SK-N-SH (cell line): ENCODE measurements at regions not wholly inside any gene's neighbourhood (a gene's known extent, or its start where the extent isn't known, plus 50 kb on each side); places are given as distances from the start of the nearest gene placed in this dataset.

ENCODE experiments used
- CTCF ChIA-PET: fragments of 300-600, 350-600 bp; formaldehyde crosslinking; extraction: SDS; loops from one replicate; lab custom pipeline; 2021; lab: Yijun Ruan, JAX
- POLR2A ChIA-PET: fragments of 350-600 bp; sonication (Branson Sonifier 250); formaldehyde crosslinking; extraction: SDS; loops from one replicate; lab custom pipeline; 2020; ENCODE audit warnings: antibody characterized with exemption, inconsistent platforms; lab: Yijun Ruan, JAX
- DNase-seq: peaks from one replicate; pipeline ENCODE4 v3.0.0; 2012
- H2AFZ ChIP-seq: fragments of 200-600 bp; sonication (generic); 2 replicates; pipeline ENCODE4 v1.8.1; 2016; ENCODE audit warnings: antibody characterized with exemption, mild to moderate bottlenecking, low read depth
- H3F3A ChIP-seq: fragments of 200-600 bp; sonication (generic); replicated peaks from 2 replicates; pipeline ENCODE3; 2016; ENCODE audit warnings: antibody characterized with exemption, mild to moderate bottlenecking; ENCODE audit not compliant: insufficient read depth
- H3K27ac ChIP-seq, 2 experiments: fragments of 200-500 bp in 1 of 2; fragments of 200-600 bp in 1 of 2; sonication (Bioruptor generic) in 1 of 2; sonication (generic), shearing (Covaris generic) in 1 of 2; 2 replicates each; pipeline versions ENCODE4 v1.5.1 to v1.6.1; 2014 to 2016; ENCODE audit warnings: low read depth in 2 of 2, inconsistent platforms in 1 of 2, low read length in 1 of 2, mild to moderate bottlenecking in 1 of 2, mixed read lengths in 1 of 2
- H3K27me3 ChIP-seq: fragments of 200-600 bp; sonication (generic), shearing (Covaris generic); 2 replicates; pipeline ENCODE4 v1.6.1; 2016; ENCODE audit warnings: mixed run types; ENCODE audit not compliant: insufficient read depth
- H3K36me3 ChIP-seq, 2 experiments: fragments of 200-500 bp in 1 of 2; fragments of 200-600 bp in 1 of 2; sonication (Bioruptor generic) in 1 of 2; sonication (generic) in 1 of 2; replicated peaks in 1 of 2; 2 replicates each; pipeline versions ENCODE3 to v1.5.1; 2014 to 2016; ENCODE audit warnings: low read length in 1 of 2, mild to moderate bottlenecking in 1 of 2; ENCODE audit not compliant: insufficient read depth in 2 of 2, control insufficient read depth in 1 of 2
- H3K4me1 ChIP-seq, 2 experiments: fragments of 200-500 bp in 1 of 2; fragments of 200-600 bp in 1 of 2; sonication (Bioruptor generic) in 1 of 2; sonication (generic), shearing (Covaris generic) in 1 of 2; 2 replicates each; pipeline versions ENCODE4 v1.5.1 to v1.6.1; 2014 to 2016; ENCODE audit warnings: low read depth in 1 of 2, low read length in 1 of 2, mixed run types in 1 of 2; ENCODE audit not compliant: insufficient read depth in 2 of 2, control insufficient read depth in 1 of 2
- H3K4me2 ChIP-seq: fragments of 200-600 bp; sonication (generic), shearing (Covaris generic); 2 replicates; pipeline ENCODE4 v1.6.1; 2017; ENCODE audit warnings: mixed run types
- H3K4me3 ChIP-seq, 2 experiments: fragments of 200-500 bp in 1 of 2; fragments of 200-600 bp in 1 of 2; sonication (Bioruptor generic) in 1 of 2; sonication (generic), shearing (Covaris generic) in 1 of 2; 2 replicates each; pipeline versions ENCODE4 v1.5.1 to v1.8.1; 2014 to 2016; ENCODE audit warnings: low read depth in 2 of 2, inconsistent platforms in 1 of 2, low read length in 1 of 2, mild to moderate bottlenecking in 1 of 2, mixed read lengths in 1 of 2, moderate library complexity in 1 of 2
- H3K79me2 ChIP-seq: fragments of 200-600 bp; sonication (generic); 2 replicates; pipeline ENCODE4 v1.8.1; 2017; ENCODE audit warnings: mild to moderate bottlenecking; ENCODE audit not compliant: insufficient read depth
- H3K9ac ChIP-seq: fragments of 200-600 bp; sonication (generic); 2 replicates; pipeline ENCODE4 v1.6.1; 2017; ENCODE audit warnings: mixed run types
- H3K9me2 ChIP-seq: fragments of 200-600 bp; sonication (generic); 2 replicates; pipeline ENCODE4 v1.6.1; 2017; ENCODE audit warnings: mixed run types
- H3K9me3 ChIP-seq: fragments of 200-600 bp; sonication (generic); 2 replicates; pipeline ENCODE4 v1.6.1; 2017; ENCODE audit warnings: mixed run types, mild to moderate bottlenecking, moderate library complexity
- H4K20me1 ChIP-seq: fragments of 200-600 bp; sonication (generic); 2 replicates; pipeline ENCODE4 v1.6.1; 2017; ENCODE audit warnings: mild to moderate bottlenecking, mixed run types; ENCODE audit not compliant: insufficient read depth
- ELF1 ChIP-seq: IDR thresholded peaks from 2 replicates; pipeline ENCODE4 v1.4.0; 2012
- EP300 ChIP-seq, 2 experiments: IDR thresholded peaks; 2 replicates each; pipeline versions ENCODE4 v1.4.0 to v1.6.1; 2012; ENCODE audit warnings: borderline replicate concordance in 1 of 2, low read depth in 1 of 2, low read length in 1 of 2
- EZH2phosphoT487 ChIP-seq: fragments of 200-600 bp; sonication (generic); IDR thresholded peaks from 2 replicates; pipeline ENCODE4 v1.6.1; 2017; ENCODE audit warnings: low read depth, mixed run types, mild to moderate bottlenecking, antibody characterized with exemption, moderate library complexity, borderline replicate concordance
- FOSL2 ChIP-seq: IDR thresholded peaks from 2 replicates; pipeline ENCODE4 v1.4.0; 2012; ENCODE audit warnings: low read depth, mild to moderate bottlenecking, moderate library complexity, borderline replicate concordance
- MXI1 ChIP-seq: IDR thresholded peaks from 2 replicates; pipeline ENCODE4 v1.6.1; 2012; ENCODE audit warnings: mild to moderate bottlenecking, low read depth, low read length, improper control_type of control experiment
- NRF1 ChIP-seq: IDR thresholded peaks from 2 replicates; pipeline ENCODE4 v1.6.1; 2012; ENCODE audit warnings: low read depth, mild to moderate bottlenecking, low read length
- POLR2AphosphoS5 ChIP-seq: IDR thresholded peaks from 2 replicates; pipeline ENCODE4 v1.6.1; 2012; ENCODE audit warnings: low read depth, low read length
- RCOR1 ChIP-seq: fragments of 150-350 bp; IDR thresholded peaks from 2 replicates; pipeline ENCODE4 v1.6.1; 2017; ENCODE audit warnings: antibody characterized with exemption, low read length
- RFX5 ChIP-seq: IDR thresholded peaks from 2 replicates; pipeline ENCODE4 v1.6.1; 2012; ENCODE audit warnings: mild to moderate bottlenecking, improper control_type of control experiment, low read length
- RXRA ChIP-seq: IDR thresholded peaks from 2 replicates; pipeline ENCODE4 v1.4.0; 2012; ENCODE audit warnings: low read depth, mild to moderate bottlenecking, borderline replicate concordance
- TAF1 ChIP-seq: IDR thresholded peaks from 2 replicates; pipeline ENCODE4 v1.6.1; 2012; ENCODE audit warnings: low read depth, mild to moderate bottlenecking, low read length, moderate library complexity, borderline replicate concordance
- TCF12 ChIP-seq: IDR thresholded peaks from 2 replicates; pipeline ENCODE4 v1.4.0; 2012
- TEAD4 ChIP-seq: IDR thresholded peaks from 2 replicates; pipeline ENCODE4 v1.4.0; 2012; ENCODE audit warnings: mild to moderate bottlenecking, borderline replicate concordance; ENCODE audit not compliant: insufficient read depth
- YY1 ChIP-seq: IDR thresholded peaks from 2 replicates; pipeline ENCODE4 v1.4.0; 2012; ENCODE audit warnings: low read depth, mild to moderate bottlenecking
- WGBS: methylation state at CpG from one replicate; pipeline ENCODE4 v1.1.6; 2017; ENCODE audit warnings: low lambda C conversion rate; 5-methylcytosine and 5-hydroxymethylcytosine counted together
- TF ChIP-seq, protein P1 (sequence below): IDR thresholded peaks from 2 replicates; pipeline ENCODE4; 2012
- TF ChIP-seq, protein P2 (sequence below): fragments of 150-350 bp; IDR thresholded peaks from 2 replicates; pipeline ENCODE4 v1.6.1; 2017; ENCODE audit warnings: antibody characterized with exemption, low read length, low read depth, borderline replicate concordance
- TF ChIP-seq, protein P3 (sequence below): IDR thresholded peaks from 2 replicates; pipeline ENCODE4 v1.4.0; 2012; ENCODE audit warnings: low read depth, borderline replicate concordance
- TF ChIP-seq, protein P4 (sequence below): IDR thresholded peaks from 2 replicates; pipeline ENCODE4 v1.6.1; 2012; ENCODE audit warnings: mild to moderate bottlenecking, low read depth, low read length, moderate library complexity
- TF ChIP-seq, protein P5 (sequence below): fragments of 150-350 bp; IDR thresholded peaks from 2 replicates; pipeline ENCODE4 v1.6.1; 2016; ENCODE audit warnings: mild to moderate bottlenecking, low read depth, low read length
- TF ChIP-seq, protein P6 (sequence below): IDR thresholded peaks from 2 replicates; pipeline ENCODE4 v1.4.0; 2012; ENCODE audit warnings: low read depth, borderline replicate concordance

DNA sequence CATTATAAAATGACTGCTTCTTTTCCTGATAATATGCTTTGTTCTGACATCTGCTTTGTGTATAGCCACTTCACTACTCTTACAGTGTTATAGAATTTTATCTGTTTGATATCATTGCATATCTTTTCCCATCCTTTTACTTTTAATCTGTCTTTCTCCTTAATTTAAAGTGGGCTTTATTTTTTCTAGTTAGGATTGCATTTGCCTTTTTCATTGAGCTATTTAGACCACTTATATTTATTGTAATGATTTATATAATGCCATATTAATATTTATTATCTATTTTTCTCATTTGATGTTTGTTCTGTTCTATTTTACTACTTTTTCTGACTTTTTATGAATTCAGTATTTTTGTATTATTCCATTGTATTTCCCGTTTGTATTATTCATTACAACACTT, 758.7 kb downstream of the TMEM182 start:
- Histone ChIP-seq H4K20me1 (no peaks in the 10 kb centered on the region), H3K79me2 (no peaks in the 10 kb centered on the region), H3K27me3 (no peaks in the 10 kb centered on the region), H3K36me3 (no peaks in the 10 kb centered on the region), H3K9me2 (no peaks in the 10 kb centered on the region), H3K27ac (no peak overlapping the region), H3K4me1 (no peaks in the 10 kb centered on the region), H3F3A (no peaks in the 10 kb centered on the region), H3K9ac (no peak overlapping the region), H3K4me2 (no peak overlapping the region), H3K9me3 (no peaks in the 10 kb centered on the region), H3K4me3 (no peak overlapping the region), H2AFZ (no peak overlapping the region)
- TF ChIP-seq, protein P1, sequence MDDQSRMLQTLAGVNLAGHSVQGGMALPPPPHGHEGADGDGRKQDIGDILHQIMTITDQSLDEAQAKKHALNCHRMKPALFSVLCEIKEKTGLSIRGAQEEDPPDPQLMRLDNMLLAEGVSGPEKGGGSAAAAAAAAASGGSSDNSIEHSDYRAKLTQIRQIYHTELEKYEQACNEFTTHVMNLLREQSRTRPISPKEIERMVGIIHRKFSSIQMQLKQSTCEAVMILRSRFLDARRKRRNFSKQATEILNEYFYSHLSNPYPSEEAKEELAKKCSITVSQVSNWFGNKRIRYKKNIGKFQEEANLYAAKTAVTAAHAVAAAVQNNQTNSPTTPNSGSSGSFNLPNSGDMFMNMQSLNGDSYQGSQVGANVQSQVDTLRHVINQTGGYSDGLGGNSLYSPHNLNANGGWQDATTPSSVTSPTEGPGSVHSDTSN: no peak
- TF ChIP-seq YY1 (no peak), EP300 (IDR thresholded peaks at IDR 0.05; ENCODE audit: borderline replicate concordance in 1 of 2, low read depth in 1 of 2, low read length in 1 of 2) (no peak), POLR2AphosphoS5 (no peak), TCF12 (no peak), TEAD4 (no peak), TAF1 (no peak), RCOR1 (no peak), EZH2phosphoT487 (no peak), ELF1 (no peak), NRF1 (no peak), FOSL2 (no peak), RFX5 (no peak), RXRA (no peak), MXI1 (no peak)
- TF ChIP-seq, protein P2, sequence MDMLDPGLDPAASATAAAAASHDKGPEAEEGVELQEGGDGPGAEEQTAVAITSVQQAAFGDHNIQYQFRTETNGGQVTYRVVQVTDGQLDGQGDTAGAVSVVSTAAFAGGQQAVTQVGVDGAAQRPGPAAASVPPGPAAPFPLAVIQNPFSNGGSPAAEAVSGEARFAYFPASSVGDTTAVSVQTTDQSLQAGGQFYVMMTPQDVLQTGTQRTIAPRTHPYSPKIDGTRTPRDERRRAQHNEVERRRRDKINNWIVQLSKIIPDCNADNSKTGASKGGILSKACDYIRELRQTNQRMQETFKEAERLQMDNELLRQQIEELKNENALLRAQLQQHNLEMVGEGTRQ: no peak
- TF ChIP-seq, protein P3, sequence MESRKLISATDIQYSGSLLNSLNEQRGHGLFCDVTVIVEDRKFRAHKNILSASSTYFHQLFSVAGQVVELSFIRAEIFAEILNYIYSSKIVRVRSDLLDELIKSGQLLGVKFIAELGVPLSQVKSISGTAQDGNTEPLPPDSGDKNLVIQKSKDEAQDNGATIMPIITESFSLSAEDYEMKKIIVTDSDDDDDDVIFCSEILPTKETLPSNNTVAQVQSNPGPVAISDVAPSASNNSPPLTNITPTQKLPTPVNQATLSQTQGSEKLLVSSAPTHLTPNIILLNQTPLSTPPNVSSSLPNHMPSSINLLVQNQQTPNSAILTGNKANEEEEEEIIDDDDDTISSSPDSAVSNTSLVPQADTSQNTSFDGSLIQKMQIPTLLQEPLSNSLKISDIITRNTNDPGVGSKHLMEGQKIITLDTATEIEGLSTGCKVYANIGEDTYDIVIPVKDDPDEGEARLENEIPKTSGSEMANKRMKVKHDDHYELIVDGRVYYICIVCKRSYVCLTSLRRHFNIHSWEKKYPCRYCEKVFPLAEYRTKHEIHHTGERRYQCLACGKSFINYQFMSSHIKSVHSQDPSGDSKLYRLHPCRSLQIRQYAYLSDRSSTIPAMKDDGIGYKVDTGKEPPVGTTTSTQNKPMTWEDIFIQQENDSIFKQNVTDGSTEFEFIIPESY: no peak
- TF ChIP-seq, protein P4, sequence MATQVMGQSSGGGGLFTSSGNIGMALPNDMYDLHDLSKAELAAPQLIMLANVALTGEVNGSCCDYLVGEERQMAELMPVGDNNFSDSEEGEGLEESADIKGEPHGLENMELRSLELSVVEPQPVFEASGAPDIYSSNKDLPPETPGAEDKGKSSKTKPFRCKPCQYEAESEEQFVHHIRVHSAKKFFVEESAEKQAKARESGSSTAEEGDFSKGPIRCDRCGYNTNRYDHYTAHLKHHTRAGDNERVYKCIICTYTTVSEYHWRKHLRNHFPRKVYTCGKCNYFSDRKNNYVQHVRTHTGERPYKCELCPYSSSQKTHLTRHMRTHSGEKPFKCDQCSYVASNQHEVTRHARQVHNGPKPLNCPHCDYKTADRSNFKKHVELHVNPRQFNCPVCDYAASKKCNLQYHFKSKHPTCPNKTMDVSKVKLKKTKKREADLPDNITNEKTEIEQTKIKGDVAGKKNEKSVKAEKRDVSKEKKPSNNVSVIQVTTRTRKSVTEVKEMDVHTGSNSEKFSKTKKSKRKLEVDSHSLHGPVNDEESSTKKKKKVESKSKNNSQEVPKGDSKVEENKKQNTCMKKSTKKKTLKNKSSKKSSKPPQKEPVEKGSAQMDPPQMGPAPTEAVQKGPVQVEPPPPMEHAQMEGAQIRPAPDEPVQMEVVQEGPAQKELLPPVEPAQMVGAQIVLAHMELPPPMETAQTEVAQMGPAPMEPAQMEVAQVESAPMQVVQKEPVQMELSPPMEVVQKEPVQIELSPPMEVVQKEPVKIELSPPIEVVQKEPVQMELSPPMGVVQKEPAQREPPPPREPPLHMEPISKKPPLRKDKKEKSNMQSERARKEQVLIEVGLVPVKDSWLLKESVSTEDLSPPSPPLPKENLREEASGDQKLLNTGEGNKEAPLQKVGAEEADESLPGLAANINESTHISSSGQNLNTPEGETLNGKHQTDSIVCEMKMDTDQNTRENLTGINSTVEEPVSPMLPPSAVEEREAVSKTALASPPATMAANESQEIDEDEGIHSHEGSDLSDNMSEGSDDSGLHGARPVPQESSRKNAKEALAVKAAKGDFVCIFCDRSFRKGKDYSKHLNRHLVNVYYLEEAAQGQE: no peak
- TF ChIP-seq, protein P5, sequence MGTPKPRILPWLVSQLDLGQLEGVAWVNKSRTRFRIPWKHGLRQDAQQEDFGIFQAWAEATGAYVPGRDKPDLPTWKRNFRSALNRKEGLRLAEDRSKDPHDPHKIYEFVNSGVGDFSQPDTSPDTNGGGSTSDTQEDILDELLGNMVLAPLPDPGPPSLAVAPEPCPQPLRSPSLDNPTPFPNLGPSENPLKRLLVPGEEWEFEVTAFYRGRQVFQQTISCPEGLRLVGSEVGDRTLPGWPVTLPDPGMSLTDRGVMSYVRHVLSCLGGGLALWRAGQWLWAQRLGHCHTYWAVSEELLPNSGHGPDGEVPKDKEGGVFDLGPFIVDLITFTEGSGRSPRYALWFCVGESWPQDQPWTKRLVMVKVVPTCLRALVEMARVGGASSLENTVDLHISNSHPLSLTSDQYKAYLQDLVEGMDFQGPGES: no peak
- TF ChIP-seq, protein P6, sequence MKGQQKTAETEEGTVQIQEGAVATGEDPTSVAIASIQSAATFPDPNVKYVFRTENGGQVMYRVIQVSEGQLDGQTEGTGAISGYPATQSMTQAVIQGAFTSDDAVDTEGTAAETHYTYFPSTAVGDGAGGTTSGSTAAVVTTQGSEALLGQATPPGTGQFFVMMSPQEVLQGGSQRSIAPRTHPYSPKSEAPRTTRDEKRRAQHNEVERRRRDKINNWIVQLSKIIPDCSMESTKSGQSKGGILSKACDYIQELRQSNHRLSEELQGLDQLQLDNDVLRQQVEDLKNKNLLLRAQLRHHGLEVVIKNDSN: no peak
- WGBS: 0% methylated on average over 1 of the region's 1 CpG
- ChIA-PET CTCF (no interaction called here), POLR2A (no interaction called here)
- no peak for DNase-seq
